Natural killer cell (primary cell): ENCODE measurements at regions not wholly inside any gene's neighbourhood (a gene's known extent, or its start where the extent isn't known, plus 50 kb on each side); places are given as distances from the start of the nearest gene placed in this dataset.

ENCODE experiments used
- ATAC-seq, 3 donors: fragments of 150-1000 bp in 2 of 3; fragments of 200-7000 bp in 1 of 3; cut with Tn5 transposase; 1 replicate in 1 of 3; 2 replicates in 2 of 3; pipeline ENCODE4 v1.10.0; 2021; ENCODE audit warnings: mild to moderate bottlenecking in 2 of 3, moderate library complexity in 2 of 3
- DNase-seq, 2 donors: peaks; one replicate each; pipeline versions ENCODE4 v3.0.0 to v3.0.0-alpha.2; 2013 to 2021; ENCODE audit warnings: mixed read lengths in 1 of 2
- H3K27ac ChIP-seq: one replicate; pipeline ENCODE4 v1.5.1; 2013; ENCODE audit warnings: mild to moderate bottlenecking, low read length
- H3K27me3 ChIP-seq: one replicate; pipeline ENCODE4 v1.6.1; 2013; ENCODE audit warnings: low read length; ENCODE audit not compliant: control insufficient read depth, insufficient read depth
- H3K36me3 ChIP-seq: one replicate; pipeline ENCODE4 v1.6.1; 2013; ENCODE audit warnings: low read length; ENCODE audit not compliant: control insufficient read depth, insufficient read depth
- H3K4me1 ChIP-seq: one replicate; pipeline ENCODE4 v1.6.1; 2013; ENCODE audit warnings: low read length; ENCODE audit not compliant: control insufficient read depth, insufficient read depth
- H3K4me3 ChIP-seq: one replicate; pipeline ENCODE4 v1.5.1; 2013; ENCODE audit warnings: low read length
- H3K9me3 ChIP-seq: one replicate; pipeline ENCODE4 v1.6.1; 2013; ENCODE audit warnings: low read length; ENCODE audit not compliant: control insufficient read depth, insufficient read depth
- H3K27ac Mint-ChIP-seq, 2 donors: one replicate each; pipeline ENCODE4 v1.8.0; 2022; ENCODE audit warnings: mild to moderate bottlenecking in 2 of 2, mixed read lengths in 2 of 2, moderate library complexity in 1 of 2
- H3K27me3 Mint-ChIP-seq, 2 donors: one replicate each; pipeline ENCODE4 v1.8.0; 2022; ENCODE audit warnings: low read depth in 2 of 2, mixed read lengths in 2 of 2
- H3K36me3 Mint-ChIP-seq: one replicate; pipeline ENCODE4 v1.8.0; 2022; ENCODE audit warnings: mixed read lengths
- H3K4me1 Mint-ChIP-seq, 2 donors: one replicate each; pipeline ENCODE4 v1.8.0; 2022; ENCODE audit warnings: mixed read lengths in 2 of 2
- H3K4me3 Mint-ChIP-seq: one replicate; pipeline ENCODE4 v1.8.0; 2022; ENCODE audit warnings: mild to moderate bottlenecking, moderate library complexity, mixed read lengths
- H3K9me3 Mint-ChIP-seq, 2 donors: one replicate each; pipeline ENCODE4 v1.8.0; 2022; ENCODE audit warnings: mixed read lengths in 2 of 2
- CTCF ChIP-seq: fragments of 200-600 bp; IDR thresholded peaks from one replicate; pipeline ENCODE4 v1.8.0; 2022; ENCODE audit warnings: antibody characterized with exemption
- WGBS: methylation state at CpG from one replicate; pipeline ENCODE4 v1.1.7; 2013; ENCODE audit warnings: missing lambda C conversion rate; ENCODE audit not compliant: insufficient coverage; 5-methylcytosine and 5-hydroxymethylcytosine counted together
- intact Hi-C: fragments of 100-400 bp; cut with micrococcal nuclease; formaldehyde crosslinking; loops from one replicate; pipeline ENCODE4 v1.14.2; 2022

GRCh38 chr1:29630756-29631155 is 394.4 kb downstream of the PTPRU start:
- no peaks in the 10 kb centered on the region for H3K4me1 Mint-ChIP-seq
- no peaks in the 10 kb centered on the region for H3K27me3 ChIP-seq
- H3K4me1 ChIP-seq: no peaks in the 10 kb centered on the region
- H3K27me3 Mint-ChIP-seq: peaks cover 6 to 11% of the 10 kb centered on the region in 2 donors
- H3K4me3 Mint-ChIP-seq: no peak overlapping the region
- intact Hi-C loops: no loop called here
- no peak for TF ChIP-seq CTCF
- no peak for DNase-seq
- no peaks in the 10 kb centered on the region for H3K9me3 ChIP-seq
- H3K36me3 Mint-ChIP-seq: no peaks in the 10 kb centered on the region
- H3K27ac ChIP-seq: no peak overlapping the region
- WGBS: 95% methylated on average over 1 of the region's 1 CpG
- no peak for ATAC-seq
- no peaks in the 10 kb centered on the region for H3K9me3 Mint-ChIP-seq
- no peak overlapping the region for H3K4me3 ChIP-seq
- H3K27ac Mint-ChIP-seq: no peak overlapping the region
- H3K36me3 ChIP-seq: no peaks in the 10 kb centered on the region

- intact Hi-C loops: no loop called here
- Mint-ChIP-seq H3K36me3 (no peaks in the 10 kb centered on the region), H3K27me3 (peaks cover 6 to 8% of the 10 kb centered on the region in 2 donors), H3K9me3 (no peaks in the 10 kb centered on the region), H3K4me3 (no peak overlapping the region), H3K27ac (no peak overlapping the region), H3K4me1 (no peaks in the 10 kb centered on the region)
- Histone ChIP-seq H3K36me3 (no peaks in the 10 kb centered on the region), H3K27me3 (no peaks in the 10 kb centered on the region), H3K27ac (no peak overlapping the region), H3K4me1 (no peaks in the 10 kb centered on the region), H3K9me3 (no peaks in the 10 kb centered on the region), H3K4me3 (no peak overlapping the region)
- ATAC-seq (no peak), DNase-seq (no peak)
- WGBS: 83% methylated on average over 8 of the region's 8 CpGs
- no peak for TF ChIP-seq CTCF
These were observed 393.6 kb downstream of the PTPRU start for GRCh38 chr1:29629814-29630516.

- intact Hi-C loops: no loop called here
- no peak for ATAC-seq
- Mint-ChIP-seq H3K27ac (no peak overlapping the region), H3K36me3 (no peaks in the 10 kb centered on the region), H3K27me3 (peaks cover 6 to 8% of the 10 kb centered on the region in 2 donors), H3K4me1 (no peaks in the 10 kb centered on the region), H3K9me3 (no peaks in the 10 kb centered on the region), H3K4me3 (no peak overlapping the region)
- H3K9me3 ChIP-seq: no peaks in the 10 kb centered on the region
- H3K27ac ChIP-seq: no peak overlapping the region
- TF ChIP-seq CTCF: no peak
- 72% methylated on average over 4 of the region's 4 CpGs for WGBS
- no peaks in the 10 kb centered on the region for H3K27me3 ChIP-seq
- H3K4me1 ChIP-seq: no peaks in the 10 kb centered on the region
- no peak overlapping the region for H3K4me3 ChIP-seq
- H3K36me3 ChIP-seq: no peaks in the 10 kb centered on the region
- DNase-seq: no peak
These were observed 393.1 kb downstream of the PTPRU start for GRCh38 chr1:29629401-29629800.

GRCh38 chr1:29628190-29628589 is 391.9 kb downstream of the PTPRU start:
- no peak for TF ChIP-seq CTCF
- 91% methylated on average over 2 of the region's 2 CpGs for WGBS
- H3K27me3 ChIP-seq: no peaks in the 10 kb centered on the region
- H3K4me1 Mint-ChIP-seq: no peaks in the 10 kb centered on the region
- no peaks in the 10 kb centered on the region for H3K9me3 ChIP-seq
- H3K36me3 ChIP-seq: no peaks in the 10 kb centered on the region
- no peak overlapping the region for H3K27ac ChIP-seq
- intact Hi-C loops: no loop called here
- H3K27ac Mint-ChIP-seq: no peak overlapping the region
- H3K4me3 ChIP-seq: no peak overlapping the region
- no peak overlapping the region for H3K4me3 Mint-ChIP-seq
- peaks cover 0 to 6% of the 10 kb centered on the region in 2 donors for H3K27me3 Mint-ChIP-seq
- H3K36me3 Mint-ChIP-seq: no peaks in the 10 kb centered on the region
- H3K4me1 ChIP-seq: no peaks in the 10 kb centered on the region
- ATAC-seq: no peak
- no peak for DNase-seq
- no peaks in the 10 kb centered on the region for H3K9me3 Mint-ChIP-seq
